K562 (cell line): ENCODE measurements at regions not wholly inside any gene's neighbourhood (a gene's known extent, or its start where the extent isn't known, plus 50 kb on each side); places are given as distances from the start of the nearest gene placed in this dataset.

ENCODE experiments used
- ATAC-seq: fragments of 200-7000 bp; cut with Tn5 transposase; 3 replicates; pipeline ENCODE4 v1.9.1; 2020; ENCODE audit warnings: moderate library complexity
- BruUV-seq: library from RNA; stranded (reverse); fragments of 400-500 nt; replicated peaks from 2 replicates; lab custom pipeline; 2021; lab: Mats Ljungman, UMichigan
- CTCF ChIA-PET: fragments of 300-600 bp; formaldehyde crosslinking; extraction: SDS; loops from one replicate; lab custom pipeline; 2021; ENCODE audit warnings: low intra/inter-chr PET ratio; lab: Yijun Ruan, JAX
- POLR2A ChIA-PET: fragments of 300-600, 350-650 bp; sonication (Branson Sonifier 250); formaldehyde crosslinking; extraction: SDS; loops from one replicate; lab custom pipeline; 2021; ENCODE audit warnings: antibody characterized with exemption, inconsistent platforms; lab: Yijun Ruan, JAX
- DNase-seq, 4 experiments: peaks; one replicate each; pipeline versions ENCODE4 v3.0.0 to v3.0.0-alpha.2; 2011 to 2018; ENCODE audit warnings: low spot score in 3 of 4, mixed read lengths in 3 of 4; ENCODE audit errors: extremely low read depth in 1 of 4
- FAIRE-seq: peaks from 2 replicates; lab custom pipeline; 2011; peaks lifted over from hg19 to GRCh38; lab: Jason Lieb, UNC
- H2AFZ ChIP-seq: 2 replicates; pipeline ENCODE4 v1.6.0; 2011; ENCODE audit warnings: low read depth, low read length, control low read depth, inconsistent platforms
- H3K27ac ChIP-seq: fragments of 200-600 bp; 3 replicates; pipeline ENCODE4 v1.8.0; 2011; ENCODE audit warnings: low read depth, mild to moderate bottlenecking, control low read depth, inconsistent platforms, low read length, moderate library complexity, mixed read lengths; ENCODE audit errors: extremely low read depth
- H3K27me3 ChIP-seq, 2 experiments: fragments of 300-600 bp in 1 of 2; 2 replicates in 1 of 2; 3 replicates in 1 of 2; pipeline versions ENCODE4 v1.6.0 to v1.8.0; 2011; ENCODE audit warnings: inconsistent platforms in 2 of 2, low read length in 2 of 2, mild to moderate bottlenecking in 1 of 2, mixed read lengths in 1 of 2, moderate library complexity in 1 of 2; ENCODE audit not compliant: control insufficient read depth in 2 of 2, insufficient read depth in 2 of 2
- H3K36me3 ChIP-seq: fragments of 300-600 bp; 3 replicates; pipeline ENCODE4 v1.8.0; 2011; ENCODE audit warnings: mild to moderate bottlenecking, low read length, inconsistent platforms; ENCODE audit not compliant: control insufficient read depth, insufficient read depth
- H3K4me1 ChIP-seq, 2 experiments: fragments of 200-600 bp in 1 of 2; replicated peaks in 1 of 2; 2 replicates in 1 of 2; 3 replicates in 1 of 2; pipeline versions ENCODE4 v1.5.1 to v1.8.0; 2011; ENCODE audit warnings: inconsistent platforms in 2 of 2, low read length in 2 of 2, mild to moderate bottlenecking in 1 of 2, mixed read lengths in 1 of 2, moderate library complexity in 1 of 2; ENCODE audit not compliant: control insufficient read depth in 2 of 2, insufficient read depth in 2 of 2
- H3K4me2 ChIP-seq: 2 replicates; pipeline ENCODE4 v1.6.1; 2011; ENCODE audit warnings: low read length, control low read depth, inconsistent platforms, mixed read lengths; ENCODE audit not compliant: insufficient read depth
- H3K4me3 ChIP-seq: fragments of 200-600 bp; sonication (generic), shearing (Covaris generic); 2 replicates; pipeline ENCODE4 v1.5.1; 2016; ENCODE audit warnings: control low read depth, inconsistent platforms
- H3K79me2 ChIP-seq: fragments of 200-600 bp; 3 replicates; pipeline ENCODE4 v1.8.0; 2011; ENCODE audit warnings: low read length, inconsistent platforms; ENCODE audit not compliant: control insufficient read depth, insufficient read depth
- H3K9ac ChIP-seq, 2 experiments: 2 replicates each; pipeline versions ENCODE4 v1.6.0 to v1.6.1; 2011; ENCODE audit warnings: low read depth in 2 of 2, low read length in 2 of 2, control low read depth in 1 of 2, inconsistent platforms in 1 of 2, mild to moderate bottlenecking in 1 of 2, mixed read lengths in 1 of 2; ENCODE audit not compliant: insufficient read depth in 1 of 2
- H3K9me1 ChIP-seq: one replicate; pipeline ENCODE4 v1.6.0; 2011; ENCODE audit warnings: inconsistent platforms, mild to moderate bottlenecking, low read length, moderate library complexity; ENCODE audit not compliant: control insufficient read depth, insufficient read depth
- H3K9me3 ChIP-seq: replicated peaks from 2 replicates; pipeline ENCODE4 v1.5.1; 2011; ENCODE audit warnings: low read depth, low read length, inconsistent platforms; ENCODE audit not compliant: control insufficient read depth, insufficient read depth
- H4K20me1 ChIP-seq: replicated peaks from 2 replicates; pipeline ENCODE4 v1.6.1; 2011; ENCODE audit warnings: low read length, inconsistent platforms, mixed read lengths; ENCODE audit not compliant: control insufficient read depth, insufficient read depth
- CBX8 ChIP-seq: fragments of 200-600 bp; sonication (generic); IDR thresholded peaks from 2 replicates; pipeline ENCODE4 v1.6.1; 2012; ENCODE audit warnings: borderline replicate concordance, mixed run types, low read depth, mild to moderate bottlenecking, moderate library complexity, mixed read lengths, low read length, control low read depth, inconsistent platforms; ENCODE audit not compliant: poor library complexity, severe bottlenecking; ENCODE audit errors: extremely low read depth
- CXXC5 ChIP-seq: fragments of 250-450 bp; sonication (Bioruptor Pico); IDR thresholded peaks from 2 replicates; pipeline ENCODE4 v1.8.0; 2022; ENCODE audit warnings: inconsistent platforms, mild to moderate bottlenecking, moderate library complexity
- EZH2 ChIP-seq: IDR thresholded peaks from 2 replicates; pipeline ENCODE4 v1.6.1; 2012; ENCODE audit warnings: low read depth, mild to moderate bottlenecking, inconsistent platforms, low read length, borderline replicate concordance
- FOSL1 ChIP-seq: fragments of 200-800 bp; sonication (Bioruptor generic); conservative IDR thresholded peaks from 2 replicates; pipeline ENCODE4 v1.6.1; 2016; ENCODE audit warnings: missing genetic modification characterization, missing compliant biosample characterization
- HIVEP1 ChIP-seq: fragments of 250-450 bp; sonication (Bioruptor Pico); IDR thresholded peaks from 2 replicates; pipeline ENCODE4 v1.4.0; 2020; ENCODE audit warnings: mild to moderate bottlenecking
- HMG20A ChIP-seq: fragments of 450-650 bp; formaldehyde crosslinking; conservative IDR thresholded peaks from 2 replicates; pipeline ENCODE4 v1.4.0; 2020; ENCODE audit warnings: mild to moderate bottlenecking, mixed read lengths
- HNRNPK ChIP-seq: fragments of 200-400 bp; formaldehyde crosslinking; IDR thresholded peaks from one replicate; pipeline ENCODE4 v1.6.1; 2018; ENCODE audit warnings: mild to moderate bottlenecking, low read depth, low read length; ENCODE audit not compliant: poor library complexity, severe bottlenecking
- HNRNPLL ChIP-seq: fragments of 200-400 bp; formaldehyde crosslinking; IDR thresholded peaks from 2 replicates; pipeline ENCODE4 v1.6.1; 2017; ENCODE audit warnings: low read length, low read depth, mild to moderate bottlenecking; ENCODE audit not compliant: poor library complexity, severe bottlenecking
- LARP7 ChIP-seq: fragments of 450-650 bp; IDR thresholded peaks from 2 replicates; pipeline ENCODE4 v1.6.1; 2016
- MTA2 ChIP-seq: fragments of 450-650 bp; IDR thresholded peaks from 2 replicates; pipeline ENCODE4 v1.6.1; 2016; ENCODE audit warnings: low read depth
- NCOA6 ChIP-seq: fragments of 450-650 bp; IDR thresholded peaks from 2 replicates; pipeline ENCODE4 v1.6.1; 2017; ENCODE audit warnings: mild to moderate bottlenecking
- PYGO2 ChIP-seq: fragments of 450-650 bp; IDR thresholded peaks from 2 replicates; pipeline ENCODE4 v1.6.1; 2016; ENCODE audit warnings: mild to moderate bottlenecking, missing genetic modification characterization, moderate library complexity, missing compliant biosample characterization
- SAFB ChIP-seq: fragments of 200-400 bp; formaldehyde crosslinking; IDR thresholded peaks from 2 replicates; pipeline ENCODE4 v1.6.1; 2017; ENCODE audit warnings: low read depth, low read length, borderline replicate concordance
- SIRT6 ChIP-seq: IDR thresholded peaks from one replicate; pipeline ENCODE4 v1.6.1; 2012; ENCODE audit warnings: low read depth, mild to moderate bottlenecking, control low read depth, inconsistent platforms, low read length, moderate library complexity
- SMC3 ChIP-seq: conservative IDR thresholded peaks from 2 replicates; pipeline ENCODE4 v1.6.1; 2011; ENCODE audit warnings: low read depth, low read length, improper control_type of control experiment; ENCODE audit not compliant: insufficient read depth
- WGBS: fragments of 100-300 bp; shearing (Covaris generic); methylation state at CpG from one replicate; pipeline ENCODE4 v1.1.6; 2016; ENCODE audit warnings: low coverage, mixed read lengths; ENCODE audit not compliant: insufficient coverage; ENCODE audit errors: missing lambda C conversion rate; 5-methylcytosine and 5-hydroxymethylcytosine counted together
- in situ Hi-C: fragments of 300-500 bp; cut with MboI; formaldehyde crosslinking; loops from 4 replicates; pipeline ENCODE4 v1.15.0; 2018; ENCODE audit warnings: inconsistent platforms, mixed read lengths
- intact Hi-C: fragments of 100-400 bp; cut with micrococcal nuclease; formaldehyde crosslinking; loops from 2 replicates; pipeline ENCODE4 v1.14.2; 2022
- TF ChIP-seq, protein P1 (sequence below), 2 experiments: fragments of 450-650 bp in 1 of 2; IDR thresholded peaks; 2 replicates each; pipeline ENCODE4 v1.6.1; 2011 to 2017; ENCODE audit warnings: low read depth in 2 of 2, antibody characterized with exemption in 1 of 2, borderline replicate concordance in 1 of 2, low read length in 1 of 2, mild to moderate bottlenecking in 1 of 2, mixed read lengths in 1 of 2; ENCODE audit not compliant: control insufficient read depth in 1 of 2
- TF ChIP-seq, protein P2 (sequence below): fragments of 250-450 bp; sonication (Bioruptor Pico); IDR thresholded peaks from 2 replicates; pipeline ENCODE4 v1.4.0; 2020

DNA sequence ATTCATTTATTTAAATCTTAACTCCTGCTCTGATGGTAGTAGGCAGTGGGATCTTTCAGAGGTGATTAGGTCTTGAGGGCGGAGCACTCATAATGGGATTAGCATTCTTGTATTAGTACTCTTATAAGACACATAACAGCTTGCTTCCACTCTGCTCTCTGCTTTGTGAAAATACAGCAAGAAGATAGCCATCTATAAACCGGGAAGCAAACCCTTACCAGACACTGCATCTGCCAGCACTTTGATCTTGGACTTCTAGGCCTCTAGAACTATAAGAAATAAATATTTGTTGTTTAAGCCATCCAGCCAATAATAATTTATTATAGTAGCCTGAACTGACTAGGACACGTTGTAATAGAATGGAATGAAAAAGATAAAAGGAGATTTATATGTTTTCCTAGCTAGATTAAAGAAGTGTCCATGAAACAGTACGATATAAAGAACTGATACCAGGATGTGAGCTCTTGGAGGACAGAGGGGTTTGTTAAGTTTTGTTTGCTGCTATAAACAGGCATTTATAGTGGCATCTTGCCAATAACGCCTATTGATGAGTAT is 869.9 kb downstream of the MRPL39 start (continued):
- TF ChIP-seq, protein P1, sequence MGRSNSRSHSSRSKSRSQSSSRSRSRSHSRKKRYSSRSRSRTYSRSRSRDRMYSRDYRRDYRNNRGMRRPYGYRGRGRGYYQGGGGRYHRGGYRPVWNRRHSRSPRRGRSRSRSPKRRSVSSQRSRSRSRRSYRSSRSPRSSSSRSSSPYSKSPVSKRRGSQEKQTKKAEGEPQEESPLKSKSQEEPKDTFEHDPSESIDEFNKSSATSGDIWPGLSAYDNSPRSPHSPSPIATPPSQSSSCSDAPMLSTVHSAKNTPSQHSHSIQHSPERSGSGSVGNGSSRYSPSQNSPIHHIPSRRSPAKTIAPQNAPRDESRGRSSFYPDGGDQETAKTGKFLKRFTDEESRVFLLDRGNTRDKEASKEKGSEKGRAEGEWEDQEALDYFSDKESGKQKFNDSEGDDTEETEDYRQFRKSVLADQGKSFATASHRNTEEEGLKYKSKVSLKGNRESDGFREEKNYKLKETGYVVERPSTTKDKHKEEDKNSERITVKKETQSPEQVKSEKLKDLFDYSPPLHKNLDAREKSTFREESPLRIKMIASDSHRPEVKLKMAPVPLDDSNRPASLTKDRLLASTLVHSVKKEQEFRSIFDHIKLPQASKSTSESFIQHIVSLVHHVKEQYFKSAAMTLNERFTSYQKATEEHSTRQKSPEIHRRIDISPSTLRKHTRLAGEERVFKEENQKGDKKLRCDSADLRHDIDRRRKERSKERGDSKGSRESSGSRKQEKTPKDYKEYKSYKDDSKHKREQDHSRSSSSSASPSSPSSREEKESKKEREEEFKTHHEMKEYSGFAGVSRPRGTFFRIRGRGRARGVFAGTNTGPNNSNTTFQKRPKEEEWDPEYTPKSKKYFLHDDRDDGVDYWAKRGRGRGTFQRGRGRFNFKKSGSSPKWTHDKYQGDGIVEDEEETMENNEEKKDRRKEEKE (IDR thresholded peaks at IDR 0.05; ENCODE audit: borderline replicate concordance in 1 of 2, control insufficient read depth in 1 of 2, low read depth in 2 of 2, low read length in 1 of 2): no peak
- TF ChIP-seq HNRNPK (no peak), HIVEP1 (CRISPR knock-in tag) (no peak), CXXC5 (CRISPR knock-in tag) (no peak)

DNA sequence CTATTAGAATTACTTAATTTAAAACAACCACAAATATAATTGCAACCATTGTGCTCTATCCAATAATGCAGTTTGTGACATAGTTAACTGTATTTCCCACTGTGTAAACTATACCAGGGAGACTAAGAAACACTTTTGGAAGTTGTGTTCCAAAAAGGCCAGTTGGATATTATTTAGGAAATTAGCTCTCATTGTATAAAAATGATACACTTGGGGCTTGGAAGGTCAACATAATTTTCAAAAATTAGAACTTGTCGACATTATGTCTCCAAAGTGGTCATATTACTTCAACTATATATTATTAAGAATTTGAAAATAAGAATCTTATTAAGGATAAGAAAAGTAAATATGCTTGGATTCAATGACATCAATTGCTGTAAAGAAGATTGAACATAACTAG is 876.6 kb downstream of the MRPL39 start:
- Histone ChIP-seq H3K9ac (no peak overlapping the region), H3K79me2 (no peaks in the 10 kb centered on the region), H4K20me1 (no peaks in the 10 kb centered on the region), H3K4me2 (no peak overlapping the region), H3K4me1 (no peaks in the 10 kb centered on the region), H3K4me3 (no peak overlapping the region), H3K36me3 (no peaks in the 10 kb centered on the region), H3K27me3 (no peaks in the 10 kb centered on the region), H2AFZ (no peak overlapping the region), H3K27ac (no peak overlapping the region), H3K9me1 (no peaks in the 10 kb centered on the region), H3K9me3 (no peaks in the 10 kb centered on the region)
- no peak for ATAC-seq
- in situ Hi-C loops: no loop called here
- intact Hi-C loops: no loop called here
- WGBS: 0% methylated on average over 1 of the region's 1 CpG
- CTCF ChIA-PET: no interaction called here
- DNase-seq: no peak
- no TSS peak for BruUV-seq
- POLR2A ChIA-PET: no interaction called here
- FAIRE-seq: no peak
- TF ChIP-seq, protein P2, sequence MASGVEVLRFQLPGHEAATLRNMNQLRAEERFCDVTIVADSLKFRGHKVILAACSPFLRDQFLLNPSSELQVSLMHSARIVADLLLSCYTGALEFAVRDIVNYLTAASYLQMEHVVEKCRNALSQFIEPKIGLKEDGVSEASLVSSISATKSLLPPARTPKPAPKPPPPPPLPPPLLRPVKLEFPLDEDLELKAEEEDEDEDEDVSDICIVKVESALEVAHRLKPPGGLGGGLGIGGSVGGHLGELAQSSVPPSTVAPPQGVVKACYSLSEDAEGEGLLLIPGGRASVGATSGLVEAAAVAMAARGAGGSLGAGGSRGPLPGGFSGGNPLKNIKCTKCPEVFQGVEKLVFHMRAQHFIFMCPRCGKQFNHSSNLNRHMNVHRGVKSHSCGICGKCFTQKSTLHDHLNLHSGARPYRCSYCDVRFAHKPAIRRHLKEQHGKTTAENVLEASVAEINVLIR (CRISPR knock-in tag): no peak
- TF ChIP-seq SMC3 (no peak), EZH2 (no peak), LARP7 (no peak), HMG20A (CRISPR knock-in tag) (no peak), SAFB (no peak), CBX8 (no peak), HNRNPLL (no peak), MTA2 (no peak), NCOA6 (no peak), SIRT6 (no peak), PYGO2 (no peak), FOSL1 (tag) (no peak)
